ENCODE measurements at regions not wholly inside any gene's neighbourhood (a gene's known extent, or its start where the extent isn't known, plus 50 kb on each side); places are given as distances from the start of the nearest gene placed in this dataset.

DNA sequence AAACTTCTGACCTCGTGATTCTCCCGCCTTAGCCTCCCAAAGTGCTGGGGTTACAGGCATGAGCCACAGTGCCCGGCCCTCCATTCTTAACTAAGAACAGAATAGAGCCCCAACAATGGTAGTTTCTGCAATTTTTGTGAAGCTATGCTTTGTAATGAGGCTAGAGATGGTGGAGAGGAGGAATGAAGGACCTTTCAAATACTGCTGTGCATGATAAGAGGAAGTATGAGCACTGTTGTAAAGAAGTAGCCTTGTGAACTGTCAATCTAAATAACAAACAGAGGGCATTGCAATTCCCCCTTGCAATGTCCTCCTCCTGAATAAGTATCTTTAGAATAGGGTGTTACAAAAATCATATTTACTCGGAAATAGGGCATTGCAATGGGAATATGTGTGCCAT lies 70.2 kb downstream of the EVX1 start:
- DNase-seq = no peak
- intact Hi-C loops (cut with DNase I; ENCODE audit: low total_unique reads) = no loop called here
- Histone ChIP-seq H3K9me3 (no peaks in the 10 kb centered on the region), H3K27me3 (no peaks in the 10 kb centered on the region), H3K36me3 (ENCODE audit: low read depth, missing control alignments) (no peaks in the 10 kb centered on the region), H3K4me3 (no peak overlapping the region), H3K4me1 (no peaks in the 10 kb centered on the region), H3K27ac (no peak overlapping the region)
- TF ChIP-seq CTCF (IDR thresholded peaks at IDR 0.05) (no peak), POLR2A (IDR thresholded peaks at IDR 0.05) (no peak)
- WGBS, 2 donors = 89 to 95% methylated on average over 4 of the region's 4 CpGs

- H3K9me3 ChIP-seq = no peaks in the 10 kb centered on the region
- H3K4me1 ChIP-seq = no peaks in the 10 kb centered on the region
- H3K4me3 ChIP-seq = no peak overlapping the region
- H3K27ac ChIP-seq = no peak overlapping the region
- TF ChIP-seq CTCF (IDR thresholded peaks at IDR 0.05) (no peak), POLR2A (IDR thresholded peaks at IDR 0.05) (no peak)
- WGBS, 2 donors = 82 to 84% methylated on average over 3 of the region's 3 CpGs
- intact Hi-C loops (cut with DNase I; ENCODE audit: low total_unique reads) = no loop called here
- DNase-seq = no peak
- H3K27me3 ChIP-seq = no peaks in the 10 kb centered on the region
- H3K36me3 ChIP-seq (ENCODE audit: low read depth, missing control alignments) = no peaks in the 10 kb centered on the region
These were observed 71.5 kb downstream of the EVX1 start for GRCh38 chr7:27314111-27314510.

DNA sequence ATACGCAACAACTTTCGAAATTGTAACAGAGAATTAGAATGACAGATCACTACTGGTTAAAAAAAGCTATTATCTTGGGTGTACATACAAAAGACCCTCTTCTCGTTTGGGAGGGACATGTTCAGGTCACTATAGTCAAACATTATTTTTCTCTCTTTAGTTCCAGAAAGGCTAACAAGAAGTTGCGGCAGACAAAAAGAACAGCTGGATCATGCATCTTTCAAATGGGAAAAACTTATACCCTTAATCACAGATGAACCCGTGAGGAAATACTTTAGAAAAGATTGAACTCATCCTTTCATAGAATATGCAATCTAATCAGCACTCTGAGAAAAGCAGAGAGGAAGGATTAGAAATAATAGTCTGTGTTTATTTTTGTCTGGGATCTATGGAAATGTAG lies 72.5 kb downstream of the EVX1 start:
- intact Hi-C loops (cut with DNase I; ENCODE audit: low total_unique reads) = no loop called here
- DNase-seq = no peak
- no peaks in the 10 kb centered on the region for H3K4me1 ChIP-seq
- H3K4me3 ChIP-seq = no peak overlapping the region
- H3K9me3 ChIP-seq = no peaks in the 10 kb centered on the region
- 73 to 87% methylated on average over 5 of the region's 5 CpGs for WGBS, 2 donors
- no peaks in the 10 kb centered on the region for H3K36me3 ChIP-seq (ENCODE audit: low read depth, missing control alignments)
- no peaks in the 10 kb centered on the region for H3K27me3 ChIP-seq
- no peak overlapping the region for H3K27ac ChIP-seq
- TF ChIP-seq CTCF (IDR thresholded peaks at IDR 0.05) (no peak), POLR2A (IDR thresholded peaks at IDR 0.05) (no peak)

DNA sequence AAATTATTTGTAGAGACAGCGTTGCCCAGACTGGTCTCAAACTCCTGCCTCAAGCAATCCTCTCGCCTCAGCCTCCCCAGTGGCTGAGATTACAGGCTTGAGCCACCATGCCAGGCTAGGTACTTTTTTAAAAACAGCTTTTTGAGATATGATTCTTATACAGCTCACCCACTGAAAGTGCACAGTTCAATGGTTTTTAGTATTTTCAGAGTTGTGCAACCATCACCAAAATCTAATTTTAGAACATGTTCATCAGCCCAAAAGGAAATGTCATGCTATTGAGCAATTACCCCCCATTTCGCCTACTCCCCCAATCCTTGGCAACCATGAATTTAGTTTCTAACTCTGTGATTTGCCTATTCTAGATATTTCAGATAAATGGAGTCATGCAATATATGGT lies 73.7 kb downstream of the EVX1 start:
- no peak for DNase-seq
- 84 to 85% methylated on average over 3 of the region's 3 CpGs for WGBS, 2 donors
- Histone ChIP-seq H3K4me1 (no peaks in the 10 kb centered on the region), H3K27ac (no peak overlapping the region), H3K9me3 (no peaks in the 10 kb centered on the region), H3K27me3 (no peaks in the 10 kb centered on the region), H3K4me3 (no peak overlapping the region), H3K36me3 (ENCODE audit: low read depth, missing control alignments) (no peaks in the 10 kb centered on the region)
- TF ChIP-seq POLR2A (IDR thresholded peaks at IDR 0.05) (no peak), CTCF (IDR thresholded peaks at IDR 0.05) (no peak)
- intact Hi-C loops (cut with DNase I; ENCODE audit: low total_unique reads) = no loop called here

DNA sequence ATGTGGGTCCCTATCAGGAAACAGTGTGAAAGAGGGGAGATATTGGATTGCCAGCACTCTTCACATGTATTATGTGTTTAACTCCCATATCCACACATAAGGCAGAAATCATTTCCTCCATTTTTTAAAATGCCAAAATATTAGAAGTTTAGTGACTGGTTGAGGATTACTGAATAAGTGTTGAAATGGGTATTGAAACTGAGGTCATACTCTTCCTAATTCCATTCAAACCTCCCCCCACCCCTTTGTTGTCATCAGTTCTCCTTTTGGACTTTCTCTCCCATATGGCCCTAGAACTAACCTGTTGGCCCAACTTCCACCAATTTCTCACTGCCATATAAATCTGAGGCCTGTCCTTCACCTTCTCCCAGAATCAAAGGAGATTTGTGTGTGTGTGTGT lies 81.6 kb downstream of the EVX1 start:
- intact Hi-C loops (cut with DNase I; ENCODE audit: low total_unique reads) = no loop called here

More for the DNA sequence above, 81.6 kb downstream of the EVX1 start:
- H3K27ac ChIP-seq = no peak overlapping the region
- TF ChIP-seq POLR2A (IDR thresholded peaks at IDR 0.05) (no peak), CTCF (IDR thresholded peaks at IDR 0.05) (no peak)
- H3K27me3 ChIP-seq = no peaks in the 10 kb centered on the region
- no peaks in the 10 kb centered on the region for H3K4me1 ChIP-seq
- no peaks in the 10 kb centered on the region for H3K9me3 ChIP-seq
- no peak for DNase-seq
- H3K36me3 ChIP-seq (ENCODE audit: low read depth, missing control alignments) = no peaks in the 10 kb centered on the region
- H3K4me3 ChIP-seq = no peak overlapping the region
